GM20431 (cell line): ENCODE measurements at regions not wholly inside any gene's neighbourhood (a gene's known extent, or its start where the extent isn't known, plus 50 kb on each side); places are given as distances from the start of the nearest gene placed in this dataset.
"Not testable (repeated sequence)": the region's sequence is repeated elsewhere in the genome, so short reads cannot be mapped to it uniquely, and the experiment has no call there.

Source experiments
- in situ Hi-C: fragments of 300-500 bp; cut with MseI, MboI; formaldehyde crosslinking; loops from one replicate; pipeline ENCODE4 v1.15.0; 2020; ENCODE audit warnings: low sequenced_read_pairs; ENCODE audit not compliant: unreplicated experiment

DNA sequence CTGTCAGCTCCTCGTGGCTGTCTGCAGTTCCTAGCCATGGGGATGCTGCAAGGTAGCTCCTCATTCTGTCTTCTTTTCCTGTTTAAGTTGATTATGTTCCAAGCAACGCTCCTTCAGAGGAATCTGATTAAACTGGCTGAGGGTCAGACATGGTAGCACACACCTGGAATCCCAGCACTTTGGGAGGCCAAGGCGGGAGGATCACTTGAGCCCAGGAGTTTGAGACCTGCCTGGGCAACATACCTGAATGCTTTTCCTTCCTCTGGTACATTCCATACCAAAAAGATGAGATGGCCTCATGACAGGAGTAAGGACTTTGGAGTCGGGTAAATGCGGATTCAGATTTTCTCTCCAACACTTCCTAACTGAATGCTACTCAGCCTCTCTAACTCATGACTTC, 246.8 kb upstream of the JARID2 start:
- in situ Hi-C loops, result no loop called here

DNA sequence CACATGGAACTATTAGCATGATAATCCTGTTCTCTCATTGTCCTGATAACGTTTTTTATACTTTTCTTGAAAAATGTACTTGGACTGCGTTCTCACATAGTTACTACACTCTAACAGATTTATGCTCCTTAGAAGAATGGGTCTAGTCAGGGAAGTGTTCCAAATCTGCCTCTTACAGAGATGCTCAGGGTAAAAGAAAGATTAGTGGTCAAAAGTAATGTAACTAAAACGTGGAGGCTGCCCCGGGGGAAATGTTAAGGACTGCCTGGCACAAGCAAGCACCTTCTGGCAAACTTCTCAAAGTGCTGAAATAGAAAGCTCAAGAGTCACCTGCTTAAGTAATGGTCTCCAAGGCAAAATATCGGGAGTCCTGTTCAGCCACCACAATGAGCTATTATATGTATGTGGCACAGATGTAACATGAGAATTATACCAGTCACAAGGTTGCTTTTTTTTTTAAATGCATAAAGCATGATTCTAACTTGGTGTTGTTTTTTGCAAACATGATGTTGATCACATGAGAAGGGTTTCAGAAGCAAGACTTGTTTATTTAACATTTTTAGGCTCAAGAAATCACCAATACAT, 244.5 kb upstream of the JARID2 start:
- in situ Hi-C loops, result no loop called here

DNA sequence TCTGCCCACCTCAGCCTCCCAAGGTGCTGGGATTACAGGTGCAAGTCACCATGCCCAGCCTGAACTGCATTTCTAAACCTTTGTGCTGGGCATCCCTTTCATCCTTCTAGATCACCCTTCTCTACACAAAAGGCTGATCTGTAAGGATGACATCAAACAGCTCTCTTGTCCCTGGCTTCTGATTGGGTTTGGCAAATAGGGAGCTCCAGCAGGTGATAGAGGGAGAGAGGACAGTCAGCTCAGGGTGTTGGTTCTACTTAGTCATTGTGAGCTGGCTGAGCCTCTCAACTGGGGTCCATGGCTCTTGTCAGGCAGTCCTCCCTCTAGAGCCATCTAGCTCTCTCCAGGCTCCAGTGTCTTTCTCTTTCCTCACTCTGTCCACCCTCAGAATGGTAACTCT, 237.6 kb upstream of the JARID2 start:
- in situ Hi-C loops, result no loop called here

GRCh38 chr6:15014958-15015357, 230.9 kb upstream of the JARID2 start:
- in situ Hi-C loops, result no loop called here

DNA sequence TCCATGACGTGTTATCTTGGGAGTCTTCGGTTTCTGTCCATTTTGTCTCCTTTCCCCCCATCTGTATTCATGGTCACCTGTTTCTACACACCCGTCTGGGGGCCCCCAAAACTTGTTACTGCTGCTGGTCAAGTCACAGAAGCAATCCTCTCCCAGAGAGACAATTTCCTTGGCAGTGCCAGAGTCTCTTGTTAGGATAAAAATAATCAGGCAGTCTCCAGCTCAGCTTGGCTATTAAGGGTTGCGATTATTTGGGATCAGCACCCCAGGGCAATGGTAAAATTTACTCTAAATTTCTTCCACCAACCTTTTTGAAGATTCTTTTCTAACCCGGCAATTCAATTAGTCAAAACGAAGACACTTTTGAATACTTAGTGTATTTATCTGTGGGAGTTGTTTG, 229.1 kb upstream of the JARID2 start:
- in situ Hi-C loops, result no loop called here

DNA sequence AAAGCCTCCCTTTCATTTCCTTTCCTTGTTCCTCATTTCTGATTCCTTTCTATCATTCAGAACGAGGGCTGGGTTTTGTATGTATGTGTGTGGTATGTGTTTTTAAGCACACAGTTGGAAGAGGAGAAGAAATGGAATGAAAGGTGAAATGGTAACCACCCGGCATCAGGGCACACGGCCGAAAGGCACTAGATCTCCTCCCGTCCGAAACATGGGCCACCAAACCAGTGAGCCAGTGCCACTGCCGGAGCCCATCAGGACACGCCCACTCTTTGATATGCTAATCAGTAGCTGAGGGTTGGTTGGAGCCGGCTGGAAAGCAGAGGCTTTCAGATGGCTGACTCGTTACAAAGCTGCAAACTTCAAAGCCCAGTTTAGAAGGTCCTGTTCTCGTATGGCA, 228.6 kb upstream of the JARID2 start:
- in situ Hi-C loops, result no loop called here

GRCh38 chr6:15017803-15018202, 228.1 kb upstream of the JARID2 start:
- in situ Hi-C loops, result no loop called here

DNA sequence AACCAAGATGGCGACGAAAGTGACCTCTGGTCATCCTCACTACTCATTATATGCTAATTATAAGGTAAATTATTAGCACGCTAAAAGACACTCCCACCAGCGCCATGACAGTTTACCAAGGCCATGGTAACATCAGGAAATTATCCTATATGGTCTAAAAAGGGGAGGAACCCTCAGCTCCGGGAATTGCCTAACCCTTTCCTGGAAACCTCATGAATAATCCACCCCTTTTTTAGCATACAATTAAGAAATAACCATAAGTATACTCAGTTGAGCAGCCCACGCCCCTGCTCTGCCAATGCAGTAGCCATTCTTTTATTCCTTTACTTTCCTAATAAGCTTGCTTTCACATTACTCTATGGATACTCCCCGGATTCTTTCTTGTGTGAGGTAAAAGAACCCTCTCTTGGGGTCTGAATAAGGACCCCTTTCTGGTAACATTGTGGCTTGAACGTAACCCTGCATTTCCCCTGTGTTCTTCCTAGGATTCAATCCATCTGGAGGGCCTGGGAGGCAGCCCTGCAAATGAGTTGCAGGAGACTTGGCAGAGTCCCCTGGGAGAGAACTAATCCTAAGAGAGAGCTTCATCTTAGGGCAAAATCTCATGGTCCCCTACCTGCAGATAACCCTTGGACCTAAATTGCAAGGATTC, 225.6 kb upstream of the JARID2 start:
- in situ Hi-C loops, result no loop called here

GRCh38 chr6:15021074-15021473, 224.8 kb upstream of the JARID2 start:
- in situ Hi-C loops, result no loop called here

- in situ Hi-C loops, result not testable (repeated sequence)
Measured at GRCh38 chr6:15023018-15023417, 222.9 kb upstream of the JARID2 start.

DNA sequence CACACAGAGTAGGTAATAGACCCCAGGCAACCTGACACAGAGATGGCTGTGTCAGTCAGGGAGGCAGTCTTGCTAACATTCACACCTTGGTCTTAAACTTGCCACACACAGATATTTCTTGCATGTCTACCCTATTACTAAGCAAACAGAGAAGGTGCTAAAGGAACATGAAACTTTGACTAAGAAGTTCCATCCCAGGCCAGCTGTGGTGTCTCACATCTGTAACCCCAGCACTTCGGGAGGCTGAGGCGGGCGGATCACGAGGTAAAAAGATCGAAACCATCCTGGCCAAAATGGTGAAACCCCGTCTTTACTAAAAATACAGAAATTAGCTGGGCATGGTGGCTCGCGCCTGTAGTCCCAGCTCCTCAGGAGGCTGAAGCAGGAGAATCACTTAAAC, 222.4 kb upstream of the JARID2 start:
- in situ Hi-C loops, result no loop called here

GRCh38 chr6:15025446-15025845, 220.4 kb upstream of the JARID2 start:
- in situ Hi-C loops, result no loop called here

DNA sequence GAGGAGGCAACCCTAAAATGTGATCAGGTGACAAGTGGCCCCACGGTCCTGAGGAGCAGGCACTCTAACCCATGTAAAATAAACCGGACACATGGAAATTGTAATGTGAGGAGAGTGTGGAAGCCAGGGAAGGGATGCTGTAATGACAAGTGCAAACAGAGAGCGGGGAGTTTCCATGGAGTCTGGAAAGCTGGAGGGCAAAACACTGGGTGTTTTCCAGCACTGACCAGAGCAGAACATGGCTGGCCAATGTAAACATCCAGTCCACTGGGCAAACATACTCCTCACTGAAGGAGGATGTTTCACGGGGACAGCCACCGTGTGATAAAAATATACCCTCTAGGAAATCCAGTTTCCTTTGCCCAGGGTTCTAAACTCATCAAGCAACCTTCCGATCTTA, 219.0 kb upstream of the JARID2 start:
- in situ Hi-C loops, result no loop called here

- in situ Hi-C loops, result no loop called here
Measured at GRCh38 chr6:15027472-15027871, 218.4 kb upstream of the JARID2 start.

GRCh38 chr6:15032015-15032414, 213.9 kb upstream of the JARID2 start:
- in situ Hi-C loops, result no loop called here

DNA sequence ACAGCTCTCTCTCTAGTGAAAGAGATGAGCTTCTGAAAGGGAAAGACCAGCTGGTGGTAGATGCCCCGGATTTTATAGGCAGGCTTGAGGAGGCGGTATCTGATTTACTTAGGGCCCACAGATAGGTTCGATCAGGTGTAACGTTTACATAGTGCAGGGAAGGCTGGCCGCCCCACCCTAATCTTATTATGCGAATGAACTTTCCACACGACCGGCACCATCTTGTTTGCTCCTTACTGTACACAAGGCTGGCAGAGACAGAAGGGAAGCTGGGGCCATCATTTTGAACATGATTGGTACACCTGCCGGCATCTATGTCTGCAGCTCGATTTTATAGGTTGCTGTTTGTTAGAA, 212.0 kb upstream of the JARID2 start:
- in situ Hi-C loops, result no loop called here

GRCh38 chr6:15036690-15037245, 209.1 kb upstream of the JARID2 start:
- in situ Hi-C loops, result no loop called here

GRCh38 chr6:15037253-15037652, 208.6 kb upstream of the JARID2 start:
- in situ Hi-C loops, result no loop called here

GRCh38 chr6:15038013-15038791, 207.7 kb upstream of the JARID2 start:
- in situ Hi-C loops, result no loop called here

GRCh38 chr6:15039136-15039535, 206.7 kb upstream of the JARID2 start:
- in situ Hi-C loops, result no loop called here

DNA sequence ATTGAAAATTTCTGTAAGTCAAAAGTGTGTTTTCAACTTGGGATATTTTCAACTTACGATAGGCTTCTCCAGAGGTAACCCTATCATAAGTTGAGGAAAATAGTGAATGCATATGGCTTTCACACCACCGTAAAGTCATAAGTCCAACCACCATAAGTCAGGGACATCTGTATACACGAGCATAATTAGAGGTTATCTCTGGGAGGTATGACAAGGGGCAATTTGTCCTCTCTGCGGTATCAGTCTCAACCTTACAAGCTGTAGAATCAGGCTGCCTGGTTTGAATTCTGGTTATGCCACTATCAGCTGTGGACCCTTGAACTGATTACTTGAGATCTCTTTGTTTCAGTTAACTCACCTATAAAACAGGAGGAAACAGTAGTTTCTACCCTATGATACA, 202.9 kb upstream of the JARID2 start:
- in situ Hi-C loops, result no loop called here
